Activated CD4-positive, alpha-beta T cell treated with anti-CD3 and anti-CD28 coated beads, Interleukin-2, Interleukin-6, amounts not matched to agents 100 ng/mL and 50 ng/mL, durations not matched to agents 16 hours and 8 hours (primary cell): ENCODE measurements at regions not wholly inside any gene's neighbourhood (a gene's known extent, or its start where the extent isn't known, plus 50 kb on each side); places are given as distances from the start of the nearest gene placed in this dataset.
"Not testable (repeated sequence)": the region's sequence is repeated elsewhere in the genome, so short reads cannot be mapped to it uniquely, and the experiment has no call there.

Experiments used
- DNase-seq: peaks from one replicate; pipeline ENCODE4 v3.0.0-alpha.2; 2020

GRCh38 chr5:42894057-42894456 is 82.4 kb upstream of the SELENOP start:
- no peak for DNase-seq

DNA sequence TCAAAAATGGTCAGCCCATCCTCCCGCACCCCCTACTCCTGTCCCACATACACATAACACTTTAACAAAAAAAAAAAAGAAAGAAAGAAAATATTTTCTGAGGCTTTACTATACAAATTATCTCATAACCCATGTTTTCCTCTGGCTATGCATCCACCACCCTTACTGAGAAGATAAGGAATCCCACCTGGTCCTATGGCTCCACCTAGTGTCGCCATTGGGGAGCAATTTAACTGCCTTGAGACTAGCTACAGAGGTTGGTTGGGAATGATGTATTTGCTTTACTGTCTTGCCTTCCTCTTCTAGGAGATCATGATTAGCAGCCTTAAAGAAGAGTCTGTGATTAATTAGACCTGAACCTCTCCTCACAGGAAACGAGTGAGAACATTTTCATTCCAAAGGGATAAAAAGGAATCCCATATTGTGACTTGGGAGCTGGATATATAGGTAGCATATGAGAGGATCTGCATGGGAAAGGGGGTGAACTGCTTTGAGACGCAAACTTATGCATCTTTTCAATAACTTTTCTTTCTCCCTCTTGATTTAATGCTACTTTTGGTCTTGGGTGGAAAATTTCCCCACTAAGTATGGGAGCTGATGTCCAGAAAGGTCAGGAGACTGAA is 77.7 kb upstream of the SELENOP start:
- DNase-seq, result peak; percentile 76

- DNase-seq, result no peak
These were observed 77.1 kb upstream of the SELENOP start for GRCh38 chr5:42888771-42889170.

DNA sequence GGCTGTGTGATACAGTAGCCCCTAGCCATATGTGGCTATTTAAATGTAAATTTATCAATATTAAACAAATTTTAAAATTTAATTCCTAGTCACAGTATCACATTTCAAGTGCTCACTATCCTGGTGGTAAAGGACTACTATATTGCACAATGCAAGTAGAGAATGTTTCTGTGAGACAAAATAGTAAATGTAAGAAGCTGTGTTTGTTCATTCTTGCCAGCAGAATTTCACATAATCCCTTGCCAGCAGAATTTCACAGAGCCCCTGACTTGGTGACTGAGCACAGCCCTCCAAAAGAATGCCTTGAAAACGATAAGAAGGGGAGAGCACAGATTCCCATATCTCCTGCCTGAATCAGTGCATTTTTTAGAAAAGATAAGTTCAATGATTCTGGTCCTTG is 75.9 kb upstream of the SELENOP start:
- DNase-seq, result no peak

GRCh38 chr5:42887097-42887496 is 75.4 kb upstream of the SELENOP start:
- DNase-seq, result no peak

DNA sequence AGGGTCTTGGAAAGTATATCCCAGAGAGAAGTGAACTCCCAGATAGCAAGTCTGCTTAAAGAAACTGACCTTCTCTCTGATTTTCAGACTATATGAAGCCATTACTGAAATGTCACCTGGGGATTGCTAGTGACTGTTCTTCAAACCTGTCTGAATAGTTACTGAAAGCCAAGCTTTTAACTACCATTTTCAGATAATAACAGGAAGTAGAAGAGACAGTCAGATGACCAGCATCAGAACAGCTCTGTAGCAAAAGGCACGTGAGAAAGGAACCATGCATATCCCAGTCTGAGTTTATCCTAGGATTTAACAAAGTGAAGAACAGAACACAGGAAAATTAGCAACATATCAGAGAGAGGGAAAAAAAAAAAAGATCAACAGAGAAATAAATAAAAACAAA is 74.9 kb upstream of the SELENOP start:
- no peak for DNase-seq

GRCh38 chr5:42884326-42884725 is 72.6 kb upstream of the SELENOP start:
- no peak for DNase-seq

GRCh38 chr5:42881416-42882117 is 69.9 kb upstream of the SELENOP start:
- no peak for DNase-seq

GRCh38 chr5:42880496-42881150 is 68.9 kb upstream of the SELENOP start:
- DNase-seq, result no peak

- DNase-seq, result no peak
These were observed 67.6 kb upstream of the SELENOP start for GRCh38 chr5:42879291-42879690.

DNA sequence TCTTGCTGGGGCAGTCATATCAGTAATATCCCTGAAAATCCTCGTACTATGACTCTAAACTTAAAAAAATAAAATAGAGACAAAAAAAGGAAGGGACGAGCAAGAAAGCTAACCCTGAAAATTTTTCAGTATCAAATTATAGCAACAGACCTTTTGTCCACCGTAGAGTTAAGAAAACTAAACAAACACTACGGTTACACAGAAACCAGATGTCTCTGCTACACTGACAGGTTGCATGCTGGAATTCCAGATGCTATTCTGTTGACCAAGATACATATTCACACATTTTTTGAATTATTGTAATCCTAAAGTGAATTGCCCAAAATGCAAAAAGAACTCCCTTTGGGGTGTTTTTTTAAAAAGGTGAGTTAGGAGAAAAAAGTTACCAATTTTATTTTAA is 66.9 kb upstream of the SELENOP start:
- no peak for DNase-seq

- DNase-seq, result no peak
These were observed 66.3 kb upstream of the SELENOP start for GRCh38 chr5:42878041-42878440.

GRCh38 chr5:42877431-42877830 is 65.7 kb upstream of the SELENOP start:
- no peak for DNase-seq

DNA sequence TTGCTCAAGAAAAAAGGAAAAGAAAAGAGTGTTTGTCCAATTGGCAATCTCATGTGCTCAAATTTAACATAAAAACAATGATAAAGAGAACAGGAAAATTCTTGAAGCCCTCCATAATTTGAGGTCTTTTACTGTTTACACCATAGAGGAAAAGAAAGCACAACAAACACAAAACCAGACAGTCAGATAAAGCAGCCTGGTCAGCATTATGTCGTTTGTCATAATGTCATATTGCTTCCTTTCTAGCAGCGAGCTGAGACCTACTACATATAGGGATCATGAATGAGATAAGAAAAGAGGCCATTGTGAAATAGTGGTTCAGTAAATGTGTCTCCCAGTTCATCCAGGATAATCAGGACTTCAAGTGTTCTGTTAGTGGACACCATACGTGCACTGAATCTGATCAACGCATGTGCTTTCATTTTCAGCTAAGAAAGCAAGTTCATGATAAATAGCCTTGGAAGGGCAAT is 64.7 kb upstream of the SELENOP start:
- DNase-seq, result no peak

DNA sequence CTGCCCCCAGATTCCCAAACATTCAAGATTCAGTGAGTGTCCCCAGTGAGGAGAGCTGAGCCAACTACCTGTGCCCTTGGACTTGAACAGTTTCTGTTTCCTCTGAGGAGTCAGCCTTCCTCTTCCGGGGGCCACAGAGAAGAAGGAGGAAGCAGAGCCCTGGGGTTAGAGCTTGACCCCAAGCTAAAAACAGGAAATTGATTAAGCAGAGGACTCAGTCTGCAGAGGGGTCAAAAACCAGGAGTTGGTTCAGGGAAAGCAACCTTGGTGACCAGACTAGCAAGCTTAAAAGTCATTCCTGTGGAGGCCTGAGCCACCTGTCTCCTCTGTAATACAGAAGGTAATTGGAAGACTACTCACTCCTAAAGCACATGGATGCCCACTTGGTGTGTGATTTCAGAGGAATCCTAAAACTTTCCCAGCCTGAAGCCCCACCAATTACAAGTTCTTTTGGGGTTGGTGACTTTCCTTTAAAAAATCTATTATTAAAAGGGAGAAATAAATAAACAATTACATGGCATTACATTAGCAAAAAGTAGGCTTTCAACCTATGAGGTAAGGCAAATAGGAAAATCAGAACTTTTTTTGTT is 64.2 kb upstream of the SELENOP start:
- DNase-seq, result no peak

- no peak for DNase-seq
These were observed 63.5 kb upstream of the SELENOP start for GRCh38 chr5:42875211-42875610.

GRCh38 chr5:42874621-42875198 is 63.0 kb upstream of the SELENOP start:
- no peak for DNase-seq

DNA sequence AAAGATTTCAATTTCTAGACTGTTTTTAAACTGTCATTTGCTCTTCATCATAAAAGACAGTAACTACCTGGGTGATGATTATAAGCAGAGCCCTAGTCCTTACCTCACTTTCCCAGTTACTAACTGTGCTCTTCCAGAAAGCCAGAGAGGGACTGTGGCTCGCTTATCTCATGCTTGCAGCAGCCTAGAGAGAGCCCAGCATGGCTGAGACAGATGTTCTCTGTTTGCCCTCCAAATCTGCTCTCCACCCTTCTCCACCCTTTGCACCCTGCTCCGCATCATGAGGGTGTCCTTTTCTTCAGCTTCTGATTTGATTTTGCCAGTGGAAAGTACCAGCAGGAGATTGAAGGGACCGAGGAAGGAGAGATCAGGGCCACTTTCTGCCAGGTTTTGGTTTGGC is 61.2 kb upstream of the SELENOP start:
- no peak for DNase-seq

DNA sequence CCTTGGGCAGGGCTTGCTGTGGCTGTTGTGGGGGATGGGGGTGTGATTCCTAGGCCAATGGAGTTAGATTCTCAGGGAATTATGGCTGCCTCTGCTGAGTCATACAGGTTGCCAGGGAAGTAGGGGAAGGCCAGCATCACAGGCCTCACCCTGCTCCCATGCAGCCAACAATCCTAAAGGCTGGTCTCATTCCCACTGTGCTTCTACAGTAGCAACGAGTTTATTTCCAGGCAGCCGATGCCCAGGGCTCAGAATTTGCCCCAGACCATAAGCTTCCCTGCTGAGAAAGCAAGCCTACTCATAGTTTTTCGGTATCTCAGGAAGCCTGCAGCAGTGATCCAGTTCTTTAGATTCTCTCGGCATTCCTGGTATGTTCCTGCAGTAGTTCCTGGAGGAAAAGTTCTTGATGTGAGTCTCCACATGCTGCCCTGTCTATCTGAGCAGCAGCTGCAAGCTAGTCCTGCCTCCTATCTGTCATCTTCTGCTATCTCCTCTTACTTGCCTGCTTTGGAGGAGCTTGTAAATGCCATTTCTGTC is 59.3 kb upstream of the SELENOP start:
- DNase-seq, result no peak

DNA sequence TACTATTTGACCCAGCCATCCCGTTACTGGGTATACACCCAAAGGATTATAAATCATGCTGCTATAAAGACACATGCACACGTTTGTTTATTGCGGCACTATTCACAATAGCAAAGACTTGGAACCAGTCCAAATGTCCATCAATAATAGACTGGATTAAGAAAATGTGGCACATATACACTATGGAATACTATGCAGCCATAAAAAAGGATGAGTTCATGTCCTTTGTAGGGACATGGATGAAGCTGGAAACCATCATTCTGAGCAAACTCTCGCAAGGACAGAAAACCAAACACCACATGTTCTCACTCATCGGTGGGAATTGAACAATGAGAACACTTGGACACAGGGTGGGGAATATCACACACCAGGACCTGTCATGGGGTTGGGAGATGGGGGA is 56.7 kb upstream of the SELENOP start:
- DNase-seq, result not testable (repeated sequence)

- DNase-seq, result not testable (repeated sequence)
These were observed 53.1 kb upstream of the SELENOP start for GRCh38 chr5:42864749-42865148.
